BJ (cell line): ENCODE measurements at regions not wholly inside any gene's neighbourhood (a gene's known extent, or its start where the extent isn't known, plus 50 kb on each side); places are given as distances from the start of the nearest gene placed in this dataset.
"Not testable (repeated sequence)": the region's sequence is repeated elsewhere in the genome, so short reads cannot be mapped to it uniquely, and the experiment has no call there.

Source experiments
- CTCF ChIA-PET: fragments of 350-600 bp; formaldehyde crosslinking; extraction: SDS; loops from one replicate; lab custom pipeline; 2021; ENCODE audit warnings: antibody characterized with exemption, inconsistent platforms; lab: Yijun Ruan, JAX
- POLR2A ChIA-PET: fragments of 300-600 bp; sonication (Branson Sonifier 250); formaldehyde crosslinking; extraction: SDS; loops from one replicate; lab custom pipeline; 2021; ENCODE audit warnings: antibody characterized with exemption; lab: Charles Lee
- DNase-seq: peaks from one replicate; pipeline ENCODE4 v3.0.0-alpha.2; 2011; ENCODE audit warnings: low read depth
- H3K27me3 ChIP-seq: 2 replicates; pipeline ENCODE4 v1.6.0; 2011; ENCODE audit warnings: low read length; ENCODE audit not compliant: control insufficient read depth, insufficient read depth
- H3K36me3 ChIP-seq: 2 replicates; pipeline ENCODE4 v1.5.1; 2011; ENCODE audit warnings: low read length; ENCODE audit not compliant: control insufficient read depth, insufficient read depth
- H3K4me3 ChIP-seq: 2 replicates; pipeline ENCODE4 v1.5.1; 2011; ENCODE audit warnings: low read depth, mild to moderate bottlenecking, control low read depth, low read length
- TF ChIP-seq, protein P1 (sequence below): IDR thresholded peaks from 2 replicates; pipeline ENCODE4 v1.5.1; 2011; ENCODE audit warnings: low read depth, mild to moderate bottlenecking, control low read depth, inconsistent platforms, low read length, moderate library complexity; ENCODE audit not compliant: insufficient read depth

- no peak for DNase-seq
- CTCF ChIA-PET: no interaction called here
- POLR2A ChIA-PET: no interaction called here
Measured at GRCh38 chr2:240240781-240241180, 100.3 kb upstream of the OTOS start.

DNA sequence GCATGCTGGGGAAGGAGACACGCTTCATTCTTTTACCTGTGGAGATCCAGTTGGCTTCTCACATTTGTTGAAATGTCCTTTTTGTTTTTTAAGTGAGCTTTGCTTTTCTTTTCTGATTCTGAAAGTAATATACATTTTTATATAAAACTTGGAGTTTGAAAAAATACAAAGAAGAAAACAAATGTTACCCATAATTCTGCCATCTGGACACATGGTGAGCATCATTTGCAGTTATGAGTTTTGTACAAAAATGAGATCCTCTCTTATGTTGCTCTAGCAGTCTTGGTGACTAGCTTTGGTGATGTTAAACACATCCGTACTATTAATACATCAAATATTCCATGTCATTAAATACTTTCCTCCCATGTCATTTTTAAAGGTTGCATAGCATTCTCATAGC lies 101.1 kb upstream of the OTOS start:
- POLR2A ChIA-PET: no interaction called here
- DNase-seq: no peak
- no peak overlapping the region for H3K4me3 ChIP-seq
- TF ChIP-seq, protein P1, sequence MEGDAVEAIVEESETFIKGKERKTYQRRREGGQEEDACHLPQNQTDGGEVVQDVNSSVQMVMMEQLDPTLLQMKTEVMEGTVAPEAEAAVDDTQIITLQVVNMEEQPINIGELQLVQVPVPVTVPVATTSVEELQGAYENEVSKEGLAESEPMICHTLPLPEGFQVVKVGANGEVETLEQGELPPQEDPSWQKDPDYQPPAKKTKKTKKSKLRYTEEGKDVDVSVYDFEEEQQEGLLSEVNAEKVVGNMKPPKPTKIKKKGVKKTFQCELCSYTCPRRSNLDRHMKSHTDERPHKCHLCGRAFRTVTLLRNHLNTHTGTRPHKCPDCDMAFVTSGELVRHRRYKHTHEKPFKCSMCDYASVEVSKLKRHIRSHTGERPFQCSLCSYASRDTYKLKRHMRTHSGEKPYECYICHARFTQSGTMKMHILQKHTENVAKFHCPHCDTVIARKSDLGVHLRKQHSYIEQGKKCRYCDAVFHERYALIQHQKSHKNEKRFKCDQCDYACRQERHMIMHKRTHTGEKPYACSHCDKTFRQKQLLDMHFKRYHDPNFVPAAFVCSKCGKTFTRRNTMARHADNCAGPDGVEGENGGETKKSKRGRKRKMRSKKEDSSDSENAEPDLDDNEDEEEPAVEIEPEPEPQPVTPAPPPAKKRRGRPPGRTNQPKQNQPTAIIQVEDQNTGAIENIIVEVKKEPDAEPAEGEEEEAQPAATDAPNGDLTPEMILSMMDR: no peak
- CTCF ChIA-PET: interaction anchor here (2.9 kb wide), 1 partner anchor 9 kb away, joined by 9 read pairs; no protein-coding TSS in a partner anchor
- H3K27me3 ChIP-seq: peaks cover 5% of the 10 kb centered on the region
- H3K36me3 ChIP-seq: no peaks in the 10 kb centered on the region

More at GRCh38 chr2:240240781-240241180, 100.3 kb upstream of the OTOS start:
- TF ChIP-seq, protein P1: no peak
- peaks cover 4% of the 10 kb centered on the region for H3K27me3 ChIP-seq
- H3K4me3 ChIP-seq: no peak overlapping the region
- no peaks in the 10 kb centered on the region for H3K36me3 ChIP-seq

DNA sequence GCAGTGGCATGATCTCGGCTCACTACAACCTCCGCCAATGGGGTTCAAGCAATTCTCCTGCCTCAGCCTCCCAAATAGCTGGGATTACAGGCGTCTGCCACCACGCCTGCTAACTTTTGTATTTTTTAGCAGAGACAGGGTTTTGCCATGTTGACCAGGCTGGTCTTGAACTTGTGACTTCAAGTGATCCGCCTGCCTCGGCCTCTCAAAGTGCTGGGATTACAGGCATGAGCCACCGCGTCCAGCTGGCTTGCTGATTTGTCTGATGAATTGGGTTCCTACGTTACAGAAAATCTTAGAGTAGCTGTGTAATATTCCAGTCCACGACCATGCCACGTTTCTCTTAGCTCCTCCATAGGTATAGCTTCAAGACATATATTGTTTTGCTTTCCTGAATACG lies 102.6 kb upstream of the OTOS start:
- not testable (repeated sequence) for DNase-seq, H3K36me3 ChIP-seq, H3K4me3 ChIP-seq, H3K27me3 ChIP-seq
- ChIA-PET CTCF (interaction anchor here (2.9 kb wide), 1 partner anchor 10 kb away, joined by 9 read pairs; no protein-coding TSS in a partner anchor), POLR2A (interaction anchor here (0.6 kb wide), 1 partner anchor 8 kb away, joined by 3 read pairs; no protein-coding TSS in a partner anchor)

DNA sequence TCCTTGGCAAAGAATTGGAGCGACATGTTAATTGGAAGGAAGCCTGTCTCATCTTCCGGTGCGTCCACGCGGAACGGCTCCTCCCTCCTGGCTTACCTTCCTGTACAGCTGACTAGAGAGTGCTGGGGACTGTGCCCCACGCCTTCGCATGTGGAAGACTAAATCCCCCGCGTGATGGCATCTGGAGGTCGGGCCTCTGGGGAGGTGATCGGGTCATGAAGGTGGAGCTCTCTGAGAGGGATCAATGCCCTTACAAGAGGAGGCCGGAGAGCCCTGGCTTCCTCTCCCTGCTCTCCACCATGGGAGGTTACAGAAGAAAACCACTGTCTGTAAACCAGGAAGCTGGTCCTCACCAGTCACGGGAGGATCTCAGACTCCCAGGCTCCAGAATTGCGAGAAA lies 104.1 kb upstream of the OTOS start:
- H3K27me3 ChIP-seq: peaks cover 5% of the 10 kb centered on the region
- POLR2A ChIA-PET: no interaction called here
- TF ChIP-seq, protein P1: no peak
- CTCF ChIA-PET: interaction anchor here (2.0 kb wide), 1 partner anchor 11 kb away, joined by 8 read pairs; no protein-coding TSS in a partner anchor
- no peak for DNase-seq
- no peaks in the 10 kb centered on the region for H3K36me3 ChIP-seq
- no peak overlapping the region for H3K4me3 ChIP-seq

- ChIA-PET POLR2A (no interaction called here), CTCF (interaction anchor here (2.0 kb wide), 1 partner anchor 12 kb away, joined by 8 read pairs; no protein-coding TSS in a partner anchor)
- TF ChIP-seq, protein P1: no peak
- H3K36me3 ChIP-seq: no peaks in the 10 kb centered on the region
- H3K4me3 ChIP-seq: no peak overlapping the region
- no peak for DNase-seq
- H3K27me3 ChIP-seq: peaks cover 5% of the 10 kb centered on the region
Measured at GRCh38 chr2:240245184-240245583, 104.7 kb upstream of the OTOS start.

- Histone ChIP-seq H3K4me3 (no peak overlapping the region), H3K36me3 (no peaks in the 10 kb centered on the region), H3K27me3 (peaks cover 5% of the 10 kb centered on the region)
- CTCF ChIA-PET: interaction anchor here (2.0 kb wide), 1 partner anchor 12 kb away, joined by 8 read pairs; no protein-coding TSS in a partner anchor
- DNase-seq: no peak
- TF ChIP-seq, protein P1: no peak
- POLR2A ChIA-PET: no interaction called here
Measured at GRCh38 chr2:240245706-240246105, 105.2 kb upstream of the OTOS start.
